HG02571 (cell line): ENCODE measurements at regions not wholly inside any gene's neighbourhood (a gene's known extent, or its start where the extent isn't known, plus 50 kb on each side); places are given as distances from the start of the nearest gene placed in this dataset.

Experiments used
- ATAC-seq: cut with Tn5 transposase; IDR thresholded peaks from one replicate; pipeline ENCODE4 v1.9.1; 2021; ENCODE audit warnings: mild to moderate bottlenecking, moderate library complexity; ENCODE audit not compliant: unreplicated experiment

GRCh38 chr9:89721176-89721700 lies 116.4 kb downstream of the GADD45G start:
- no peak for ATAC-seq

GRCh38 chr9:89721971-89722530 lies 117.2 kb downstream of the GADD45G start:
- ATAC-seq: no peak

GRCh38 chr9:89722712-89723111 lies 117.9 kb downstream of the GADD45G start:
- no peak for ATAC-seq

- no peak for ATAC-seq
These were observed 118.8 kb downstream of the GADD45G start for GRCh38 chr9:89723469-89724100.

GRCh38 chr9:89724659-89725058 lies 119.8 kb downstream of the GADD45G start:
- no peak for ATAC-seq

GRCh38 chr9:89725271-89725670 lies 120.5 kb downstream of the GADD45G start:
- no peak for ATAC-seq

- ATAC-seq: no peak
These were observed 125.2 kb downstream of the GADD45G start for GRCh38 chr9:89729954-89730530.

GRCh38 chr9:89730715-89731114 lies 125.9 kb downstream of the GADD45G start:
- no peak for ATAC-seq

GRCh38 chr9:89731262-89732182 lies 126.7 kb downstream of the GADD45G start:
- ATAC-seq: no peak

- ATAC-seq: no peak
These were observed 127.6 kb downstream of the GADD45G start for GRCh38 chr9:89732295-89732938.

GRCh38 chr9:89732939-89733324 lies 128.1 kb downstream of the GADD45G start:
- ATAC-seq: no peak

GRCh38 chr9:89734600-89735041 lies 129.8 kb downstream of the GADD45G start:
- ATAC-seq: no peak

GRCh38 chr9:89738137-89738932 lies 133.5 kb downstream of the GADD45G start:
- no peak for ATAC-seq

GRCh38 chr9:89739511-89739910 lies 134.7 kb downstream of the GADD45G start:
- no peak for ATAC-seq

- no peak for ATAC-seq
These were observed 135.1 kb downstream of the GADD45G start for GRCh38 chr9:89739916-89740315.

- ATAC-seq: peak; percentile 69
These were observed 135.9 kb downstream of the GADD45G start for GRCh38 chr9:89740722-89741121.

GRCh38 chr9:89742660-89743059 lies 137.8 kb downstream of the GADD45G start:
- ATAC-seq: no peak

- ATAC-seq: peak; percentile 45
These were observed 138.4 kb downstream of the GADD45G start for GRCh38 chr9:89743216-89743572.

GRCh38 chr9:89743573-89744254 lies 138.9 kb downstream of the GADD45G start:
- peak; percentile 39 for ATAC-seq
